ENCODE measurements at regions not wholly inside any gene's neighbourhood (a gene's known extent, or its start where the extent isn't known, plus 50 kb on each side); places are given as distances from the start of the nearest gene placed in this dataset.

DNA sequence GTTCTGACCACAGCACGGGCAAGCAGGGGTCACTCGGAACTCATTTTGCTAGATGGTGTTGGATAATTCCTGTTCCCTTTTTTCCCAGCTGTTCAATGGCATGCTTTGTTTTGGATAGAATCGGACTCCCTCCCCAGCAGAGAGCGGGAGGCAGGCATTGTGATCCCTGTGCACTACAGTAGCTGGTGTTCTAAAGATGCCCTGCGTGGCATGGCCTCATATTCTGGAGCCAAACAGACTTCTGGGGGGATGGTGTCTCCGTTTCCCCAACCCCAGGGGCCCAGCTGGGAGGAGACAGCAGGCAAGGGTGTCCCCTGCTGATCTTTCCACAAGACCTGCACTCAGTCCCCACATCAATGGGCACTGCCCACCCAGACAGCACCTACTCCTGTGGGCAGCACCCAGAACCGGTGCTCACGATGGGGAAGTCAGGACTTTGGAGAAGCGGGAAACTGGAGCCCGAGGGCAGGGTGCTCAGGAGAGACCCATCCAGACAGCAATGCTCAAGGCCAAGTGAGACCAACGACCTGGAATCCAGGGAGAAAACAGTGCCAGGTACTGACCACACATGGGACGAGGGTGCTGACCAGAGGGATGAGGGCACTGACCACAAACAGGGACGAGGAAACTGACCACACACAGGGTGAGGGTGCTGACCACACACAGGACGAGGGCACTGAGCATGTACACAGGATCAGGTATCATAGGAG lies 934.9 kb downstream of the BRD1 start:
- TF ChIP-seq, protein P1, sequence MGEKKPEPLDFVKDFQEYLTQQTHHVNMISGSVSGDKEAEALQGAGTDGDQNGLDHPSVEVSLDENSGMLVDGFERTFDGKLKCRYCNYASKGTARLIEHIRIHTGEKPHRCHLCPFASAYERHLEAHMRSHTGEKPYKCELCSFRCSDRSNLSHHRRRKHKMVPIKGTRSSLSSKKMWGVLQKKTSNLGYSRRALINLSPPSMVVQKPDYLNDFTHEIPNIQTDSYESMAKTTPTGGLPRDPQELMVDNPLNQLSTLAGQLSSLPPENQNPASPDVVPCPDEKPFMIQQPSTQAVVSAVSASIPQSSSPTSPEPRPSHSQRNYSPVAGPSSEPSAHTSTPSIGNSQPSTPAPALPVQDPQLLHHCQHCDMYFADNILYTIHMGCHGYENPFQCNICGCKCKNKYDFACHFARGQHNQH (CRISPR knock-in tag; IDR thresholded peaks at IDR 0.05) = no peak
- POLR2A ChIA-PET = no interaction called here
- Histone ChIP-seq H2AFZ (ENCODE audit: low read length) (no peak overlapping the region), H3K9ac (ENCODE audit: insufficient read depth, low read depth, low read length) (no peak overlapping the region), H3K4me1 (ENCODE audit: insufficient read depth, low read length) (no peaks in the 10 kb centered on the region), H3K27ac (ENCODE audit: extremely low read length, insufficient read depth, low read length) (no peak overlapping the region), H3K36me3 (replicated peaks in 1 of 2; ENCODE audit: control insufficient read depth in 1 of 2, insufficient read depth in 2 of 2, low read length in 2 of 2) (no peaks in the 10 kb centered on the region), H3K4me2 (ENCODE audit: low read depth, low read length) (no peak overlapping the region), H3K79me2 (ENCODE audit: insufficient read depth, low read length) (no peaks in the 10 kb centered on the region), H3K4me3 (replicated peaks in 1 of 3; ENCODE audit: insufficient read depth in 1 of 3, low read depth in 2 of 3, low read length in 3 of 3) (no peak overlapping the region), H3K9me3 (ENCODE audit: low read length) (no peaks in the 10 kb centered on the region), H3K27me3 (ENCODE audit: control insufficient read depth in 1 of 2, insufficient read depth in 2 of 2, low read length in 2 of 2) (peaks cover 1 to 67% of the 10 kb centered on the region in 2 experiments; a peak in 3 of 5 replicates), H4K20me1 (ENCODE audit: insufficient read depth, low read length) (no peaks in the 10 kb centered on the region)
- ATAC-seq (no peak), FAIRE-seq (no peak), DNase-seq (ENCODE audit: low spot score) (no peak)
- intact Hi-C loops (cut with micrococcal nuclease; ENCODE audit: unreplicated experiment) = no loop called here
- CTCF ChIA-PET (ENCODE audit: low intra/inter-chr PET ratio, low total read pairs) = no interaction called here
- 34% methylated on average over 9 of the region's 14 CpGs for WGBS (ENCODE audit: low lambda C conversion rate)
- BruUV-seq (replicated peaks) = no TSS peak
- in situ Hi-C loops (cut with HindIII; ENCODE audit: extremely low pct_ligation_motif_present, low pct_unique_long_range_greater_than_20kb) = no loop called here

DNA sequence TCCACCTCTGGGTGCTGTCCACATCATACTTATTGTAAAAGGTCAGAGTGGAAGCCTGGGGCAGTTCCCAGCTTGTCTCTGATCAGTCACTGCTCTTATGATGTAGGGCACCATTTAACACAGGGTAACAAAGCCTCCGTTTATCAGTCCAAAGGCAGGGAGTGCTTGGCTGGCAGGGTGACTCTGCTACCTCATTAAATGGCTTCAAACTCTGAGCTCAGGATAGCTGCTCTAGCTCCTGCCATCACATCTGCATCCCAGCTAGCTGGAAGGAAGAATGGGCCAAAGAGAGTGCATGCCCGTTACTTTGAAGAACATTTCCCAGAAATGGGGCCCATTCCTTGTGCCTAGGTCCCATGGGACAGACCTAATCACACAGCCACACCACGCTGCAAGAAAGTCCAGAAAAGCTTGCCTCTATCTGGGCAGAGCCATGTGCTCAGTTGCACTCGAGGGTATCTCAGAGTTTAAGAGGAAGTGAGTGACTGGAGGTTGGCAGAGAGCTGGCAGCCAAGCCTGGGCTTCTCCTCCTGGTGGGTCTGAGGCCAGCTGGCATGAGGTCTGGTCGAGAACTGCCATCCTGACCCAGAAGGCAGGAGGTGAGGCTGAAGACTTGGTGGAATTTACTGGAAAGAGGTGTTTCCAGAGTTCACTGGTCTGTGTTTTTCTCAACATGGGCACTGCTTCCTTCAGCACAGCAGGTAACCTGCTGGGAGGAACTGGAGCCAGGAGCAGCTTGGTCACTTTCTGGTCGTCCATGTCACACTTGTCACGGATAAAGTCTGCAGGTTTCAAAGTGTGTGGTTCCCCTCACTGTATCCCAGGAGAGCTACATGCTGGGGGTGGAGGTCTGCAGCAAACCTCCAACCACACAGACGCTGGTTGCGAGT lies 935.7 kb downstream of the BRD1 start:
- ATAC-seq (no peak), FAIRE-seq (no peak), DNase-seq (ENCODE audit: low spot score) (no peak)
- peaks cover 1 to 59% of the 10 kb centered on the region in 2 experiments; a peak in 3 of 5 replicates for H3K27me3 ChIP-seq (ENCODE audit: control insufficient read depth in 1 of 2, insufficient read depth in 2 of 2, low read length in 2 of 2)
- H3K4me2 ChIP-seq (ENCODE audit: low read depth, low read length) = no peak overlapping the region
- in situ Hi-C loops (cut with HindIII; ENCODE audit: extremely low pct_ligation_motif_present, low pct_unique_long_range_greater_than_20kb) (no loop called here), intact Hi-C loops (cut with micrococcal nuclease; ENCODE audit: unreplicated experiment) (no loop called here)
- WGBS (ENCODE audit: low lambda C conversion rate) = 25% methylated on average over 7 of the region's 9 CpGs
- no peaks in the 10 kb centered on the region for H3K79me2 ChIP-seq (ENCODE audit: insufficient read depth, low read length)
- no peak overlapping the region for H3K4me3 ChIP-seq (replicated peaks in 1 of 3; ENCODE audit: insufficient read depth in 1 of 3, low read depth in 2 of 3, low read length in 3 of 3)
- no peak overlapping the region for H3K9ac ChIP-seq (ENCODE audit: insufficient read depth, low read depth, low read length)
- H3K4me1 ChIP-seq (ENCODE audit: insufficient read depth, low read length) = no peaks in the 10 kb centered on the region
- no peaks in the 10 kb centered on the region for H3K9me3 ChIP-seq (ENCODE audit: low read length)
- H3K27ac ChIP-seq (ENCODE audit: extremely low read length, insufficient read depth, low read length) = no peak overlapping the region
- H2AFZ ChIP-seq (ENCODE audit: low read length) = no peak overlapping the region
- CTCF ChIA-PET (ENCODE audit: low intra/inter-chr PET ratio, low total read pairs) = no interaction called here
- no peaks in the 10 kb centered on the region for H3K36me3 ChIP-seq (replicated peaks in 1 of 2; ENCODE audit: control insufficient read depth in 1 of 2, insufficient read depth in 2 of 2, low read length in 2 of 2)
- no peaks in the 10 kb centered on the region for H4K20me1 ChIP-seq (ENCODE audit: insufficient read depth, low read length)
- BruUV-seq (replicated peaks) = no TSS peak
- POLR2A ChIA-PET = no interaction called here
- no peak for TF ChIP-seq EZH2 (conservative IDR thresholded peaks at IDR 0.05; ENCODE audit: low read depth, low read length)
- TF ChIP-seq ZNF781 (CRISPR knock-in tag; IDR thresholded peaks at IDR 0.05; ENCODE audit: borderline replicate concordance, not compliant biosample characterization) = no peak
- no peak for TF ChIP-seq XRCC5 (optimal IDR thresholded peaks at IDR 0.05; ENCODE audit: low read length)
- TF ChIP-seq ZFX (CRISPR knock-in tag; IDR thresholded peaks at IDR 0.05; ENCODE audit: low read depth) = no peak
- TF ChIP-seq ZNF12 (CRISPR knock-in tag; IDR thresholded peaks at IDR 0.05) = no peak
- TF ChIP-seq, protein P2, sequence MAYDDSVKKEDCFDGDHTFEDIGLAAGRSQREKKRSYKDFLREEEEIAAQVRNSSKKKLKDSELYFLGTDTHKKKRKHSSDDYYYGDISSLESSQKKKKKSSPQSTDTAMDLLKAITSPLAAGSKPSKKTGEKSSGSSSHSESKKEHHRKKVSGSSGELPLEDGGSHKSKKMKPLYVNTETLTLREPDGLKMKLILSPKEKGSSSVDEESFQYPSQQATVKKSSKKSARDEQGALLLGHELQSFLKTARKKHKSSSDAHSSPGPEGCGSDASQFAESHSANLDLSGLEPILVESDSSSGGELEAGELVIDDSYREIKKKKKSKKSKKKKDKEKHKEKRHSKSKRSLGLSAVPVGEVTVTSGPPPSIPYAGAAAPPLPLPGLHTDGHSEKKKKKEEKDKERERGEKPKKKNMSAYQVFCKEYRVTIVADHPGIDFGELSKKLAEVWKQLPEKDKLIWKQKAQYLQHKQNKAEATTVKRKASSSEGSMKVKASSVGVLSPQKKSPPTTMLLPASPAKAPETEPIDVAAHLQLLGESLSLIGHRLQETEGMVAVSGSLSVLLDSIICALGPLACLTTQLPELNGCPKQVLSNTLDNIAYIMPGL (CRISPR knock-in tag; IDR thresholded peaks at IDR 0.05; ENCODE audit: borderline replicate concordance in 1 of 2, low read depth in 1 of 2) = no peak
- TF ChIP-seq, protein P3, sequence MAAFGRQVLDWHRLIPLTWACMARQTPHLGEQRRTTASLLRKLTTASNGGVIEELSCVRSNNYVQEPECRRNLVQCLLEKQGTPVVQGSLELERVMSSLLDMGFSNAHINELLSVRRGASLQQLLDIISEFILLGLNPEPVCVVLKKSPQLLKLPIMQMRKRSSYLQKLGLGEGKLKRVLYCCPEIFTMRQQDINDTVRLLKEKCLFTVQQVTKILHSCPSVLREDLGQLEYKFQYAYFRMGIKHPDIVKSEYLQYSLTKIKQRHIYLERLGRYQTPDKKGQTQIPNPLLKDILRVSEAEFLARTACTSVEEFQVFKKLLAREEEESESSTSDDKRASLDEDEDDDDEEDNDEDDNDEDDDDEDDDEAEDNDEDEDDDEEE (CRISPR knock-in tag; IDR thresholded peaks at IDR 0.05) = no peak
- TF ChIP-seq CAMTA2 (CRISPR knock-in tag; IDR thresholded peaks at IDR 0.05; ENCODE audit: borderline replicate concordance) = no peak
- TF ChIP-seq ZNF724P (CRISPR knock-in tag; IDR thresholded peaks at IDR 0.05; ENCODE audit: borderline replicate concordance) = no peak

Measured in HepG2 (cell line).